ENCODE measurements at regions not wholly inside any gene's neighbourhood (a gene's known extent, or its start where the extent isn't known, plus 50 kb on each side); places are given as distances from the start of the nearest gene placed in this dataset.

GRCh38 chr6:90463359-90463758 lies 123.5 kb downstream of the MAP3K7 start:
- TF ChIP-seq POLR2AphosphoS5 (IDR thresholded peaks at IDR 0.05; ENCODE audit: low read depth, low read length) (no peak), SIN3A (IDR thresholded peaks at IDR 0.05; ENCODE audit: borderline replicate concordance, insufficient read depth, low read length) (no peak), TAF1 (IDR thresholded peaks at IDR 0.05; ENCODE audit: borderline replicate concordance, insufficient read depth, low read length) (no peak), FOXP2 (optimal IDR thresholded peaks at IDR 0.05; ENCODE audit: borderline replicate concordance, extremely low read depth, extremely low read length, insufficient read depth) (no peak)
- TF ChIP-seq, protein P1, sequence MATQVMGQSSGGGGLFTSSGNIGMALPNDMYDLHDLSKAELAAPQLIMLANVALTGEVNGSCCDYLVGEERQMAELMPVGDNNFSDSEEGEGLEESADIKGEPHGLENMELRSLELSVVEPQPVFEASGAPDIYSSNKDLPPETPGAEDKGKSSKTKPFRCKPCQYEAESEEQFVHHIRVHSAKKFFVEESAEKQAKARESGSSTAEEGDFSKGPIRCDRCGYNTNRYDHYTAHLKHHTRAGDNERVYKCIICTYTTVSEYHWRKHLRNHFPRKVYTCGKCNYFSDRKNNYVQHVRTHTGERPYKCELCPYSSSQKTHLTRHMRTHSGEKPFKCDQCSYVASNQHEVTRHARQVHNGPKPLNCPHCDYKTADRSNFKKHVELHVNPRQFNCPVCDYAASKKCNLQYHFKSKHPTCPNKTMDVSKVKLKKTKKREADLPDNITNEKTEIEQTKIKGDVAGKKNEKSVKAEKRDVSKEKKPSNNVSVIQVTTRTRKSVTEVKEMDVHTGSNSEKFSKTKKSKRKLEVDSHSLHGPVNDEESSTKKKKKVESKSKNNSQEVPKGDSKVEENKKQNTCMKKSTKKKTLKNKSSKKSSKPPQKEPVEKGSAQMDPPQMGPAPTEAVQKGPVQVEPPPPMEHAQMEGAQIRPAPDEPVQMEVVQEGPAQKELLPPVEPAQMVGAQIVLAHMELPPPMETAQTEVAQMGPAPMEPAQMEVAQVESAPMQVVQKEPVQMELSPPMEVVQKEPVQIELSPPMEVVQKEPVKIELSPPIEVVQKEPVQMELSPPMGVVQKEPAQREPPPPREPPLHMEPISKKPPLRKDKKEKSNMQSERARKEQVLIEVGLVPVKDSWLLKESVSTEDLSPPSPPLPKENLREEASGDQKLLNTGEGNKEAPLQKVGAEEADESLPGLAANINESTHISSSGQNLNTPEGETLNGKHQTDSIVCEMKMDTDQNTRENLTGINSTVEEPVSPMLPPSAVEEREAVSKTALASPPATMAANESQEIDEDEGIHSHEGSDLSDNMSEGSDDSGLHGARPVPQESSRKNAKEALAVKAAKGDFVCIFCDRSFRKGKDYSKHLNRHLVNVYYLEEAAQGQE (IDR thresholded peaks at IDR 0.05; ENCODE audit: insufficient read depth in 1 of 2, low read depth in 2 of 2, low read length in 2 of 2) = no peak

GRCh38 chr6:90462102-90462501 lies 124.8 kb downstream of the MAP3K7 start:
- no peak for TF ChIP-seq SIN3A (IDR thresholded peaks at IDR 0.05; ENCODE audit: borderline replicate concordance, insufficient read depth, low read length)

- no peak for TF ChIP-seq FOXP2 (optimal IDR thresholded peaks at IDR 0.05; ENCODE audit: borderline replicate concordance, extremely low read depth, extremely low read length, insufficient read depth)
- TF ChIP-seq, protein P1 (IDR thresholded peaks at IDR 0.05; ENCODE audit: insufficient read depth in 1 of 2, low read depth in 2 of 2, low read length in 2 of 2) = no peak
- no peak for TF ChIP-seq SIN3A (IDR thresholded peaks at IDR 0.05; ENCODE audit: borderline replicate concordance, insufficient read depth, low read length)
- TF ChIP-seq TAF1 (IDR thresholded peaks at IDR 0.05; ENCODE audit: borderline replicate concordance, insufficient read depth, low read length) = no peak
- no peak for TF ChIP-seq POLR2AphosphoS5 (IDR thresholded peaks at IDR 0.05; ENCODE audit: low read depth, low read length)
These were observed 125.5 kb downstream of the MAP3K7 start for GRCh38 chr6:90461383-90461782.

DNA sequence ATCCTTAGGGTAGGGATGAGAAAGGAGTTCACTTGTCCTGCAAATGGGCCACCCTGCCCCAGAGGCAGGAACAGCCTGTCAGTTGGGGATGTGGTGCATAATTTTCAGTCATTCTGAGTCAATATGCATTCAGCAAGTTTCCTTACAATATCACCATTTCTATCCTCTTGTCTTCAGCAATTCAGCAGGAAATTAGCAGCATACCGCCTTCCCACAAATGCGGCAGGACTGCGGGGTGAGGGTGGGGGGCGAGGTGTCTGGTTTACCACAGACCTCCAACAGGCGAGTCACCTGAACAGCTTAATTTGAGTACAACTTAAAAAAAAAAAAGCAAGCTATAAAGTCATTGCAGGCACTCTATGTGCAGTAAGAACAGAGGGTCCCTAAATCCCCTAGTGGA lies 126.8 kb downstream of the MAP3K7 start:
- TF ChIP-seq TAF1 (IDR thresholded peaks at IDR 0.05; ENCODE audit: borderline replicate concordance, insufficient read depth, low read length) = no peak
- no peak for TF ChIP-seq FOXP2 (optimal IDR thresholded peaks at IDR 0.05; ENCODE audit: borderline replicate concordance, extremely low read depth, extremely low read length, insufficient read depth)
- TF ChIP-seq, protein P1 (IDR thresholded peaks at IDR 0.05; ENCODE audit: insufficient read depth in 1 of 2, low read depth in 2 of 2, low read length in 2 of 2) = no peak
- no peak for TF ChIP-seq POLR2AphosphoS5 (IDR thresholded peaks at IDR 0.05; ENCODE audit: low read depth, low read length)
- no peak for TF ChIP-seq SIN3A (IDR thresholded peaks at IDR 0.05; ENCODE audit: borderline replicate concordance, insufficient read depth, low read length)

DNA sequence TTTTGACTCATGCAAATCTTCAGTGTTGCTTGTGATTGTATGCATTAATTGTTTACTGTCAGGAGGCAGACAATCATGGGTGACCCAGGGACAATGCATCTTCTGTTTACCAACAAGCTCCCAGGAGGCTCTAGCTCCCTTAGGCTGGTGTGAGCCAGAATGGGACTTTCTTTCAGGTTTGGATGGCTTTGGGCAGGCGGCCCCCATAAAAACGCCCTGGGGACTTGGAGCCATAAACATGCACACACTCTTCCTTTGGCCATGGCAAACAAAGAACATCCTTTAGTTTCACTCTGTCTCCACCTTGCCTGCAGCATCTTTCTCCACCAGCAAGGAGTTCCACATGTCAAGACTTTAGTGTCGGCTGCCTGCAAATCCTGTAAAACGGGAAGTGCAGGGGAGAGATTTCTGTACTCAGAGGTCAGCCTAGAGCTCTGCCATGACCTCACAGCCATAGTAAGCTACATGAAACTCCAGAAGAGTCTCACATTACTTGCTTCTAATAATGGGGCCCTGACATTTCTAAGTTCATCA lies 127.6 kb downstream of the MAP3K7 start:
- TF ChIP-seq POLR2AphosphoS5 (IDR thresholded peaks at IDR 0.05; ENCODE audit: low read depth, low read length) (no peak), FOXP2 (optimal IDR thresholded peaks at IDR 0.05; ENCODE audit: borderline replicate concordance, extremely low read depth, extremely low read length, insufficient read depth) (no peak), SIN3A (IDR thresholded peaks at IDR 0.05; ENCODE audit: borderline replicate concordance, insufficient read depth, low read length) (no peak), TAF1 (IDR thresholded peaks at IDR 0.05; ENCODE audit: borderline replicate concordance, insufficient read depth, low read length) (no peak)
- TF ChIP-seq, protein P1 (IDR thresholded peaks at IDR 0.05; ENCODE audit: insufficient read depth in 1 of 2, low read depth in 2 of 2, low read length in 2 of 2) = no peak

Measured in PFSK-1 (cell line).